HFFc6 (cell line): ENCODE measurements at regions not wholly inside any gene's neighbourhood (a gene's known extent, or its start where the extent isn't known, plus 50 kb on each side); places are given as distances from the start of the nearest gene placed in this dataset.

Experiments used
- DNase-seq: peaks from one replicate; pipeline ENCODE4 v3.0.0-alpha.2; 2018
- H3K27ac Mint-ChIP-seq: 2 replicates; pipeline ENCODE4 v1.8.0; 2020; ENCODE audit warnings: mild to moderate bottlenecking, mixed read lengths
- H3K27me3 Mint-ChIP-seq: 2 replicates; pipeline ENCODE4 v1.8.0; 2021; ENCODE audit warnings: mild to moderate bottlenecking, moderate library complexity, mixed read lengths; ENCODE audit not compliant: insufficient read depth
- H3K36me3 Mint-ChIP-seq: 2 replicates; pipeline ENCODE4 v1.8.0; 2021; ENCODE audit warnings: low read depth, mixed read lengths
- H3K4me1 Mint-ChIP-seq: 2 replicates; pipeline ENCODE4 v1.8.0; 2020; ENCODE audit warnings: low read depth, mixed read lengths
- H3K4me3 Mint-ChIP-seq: 2 replicates; pipeline ENCODE4 v1.8.0; 2020; ENCODE audit warnings: mild to moderate bottlenecking, moderate library complexity, mixed read lengths
- H3K9me3 Mint-ChIP-seq: 2 replicates; pipeline ENCODE4 v1.8.0; 2020; ENCODE audit warnings: mild to moderate bottlenecking, mixed read lengths
- CTCF ChIP-seq: fragments of 200-600 bp; sonication (generic); IDR thresholded peaks from 2 replicates; pipeline ENCODE4 v1.5.0; 2021; ENCODE audit warnings: antibody characterized with exemption, mild to moderate bottlenecking

GRCh38 chr20:60473211-60473610 lies 515.0 kb downstream of the CDH26 start:
- Mint-ChIP-seq H3K9me3 (no peaks in the 10 kb centered on the region; the same call in 1 of the 2 replicates), H3K27me3 (no peaks in the 10 kb centered on the region; the same call in none of the 2 replicates), H3K27ac (no peak overlapping the region), H3K4me1 (no peaks in the 10 kb centered on the region), H3K36me3 (no peaks in the 10 kb centered on the region), H3K4me3 (no peak overlapping the region)
- no peak for TF ChIP-seq CTCF
- no peak for DNase-seq

GRCh38 chr20:60474385-60474910 lies 516.2 kb downstream of the CDH26 start:
- Mint-ChIP-seq H3K36me3 (no peaks in the 10 kb centered on the region), H3K4me3 (no peak overlapping the region), H3K27me3 (no peaks in the 10 kb centered on the region; the same call in none of the 2 replicates), H3K4me1 (no peaks in the 10 kb centered on the region), H3K9me3 (no peaks in the 10 kb centered on the region), H3K27ac (no peak overlapping the region)
- TF ChIP-seq CTCF = no peak
- no peak for DNase-seq

- TF ChIP-seq CTCF = no peak
- DNase-seq = no peak
- no peak overlapping the region for H3K4me3 Mint-ChIP-seq
These were observed 517.8 kb downstream of the CDH26 start for GRCh38 chr20:60476045-60476444.

GRCh38 chr20:60477958-60478357 lies 519.7 kb downstream of the CDH26 start:
- H3K27ac Mint-ChIP-seq = no peak overlapping the region

More at GRCh38 chr20:60476045-60476444, 517.8 kb downstream of the CDH26 start:
- Mint-ChIP-seq H3K27me3 (no peaks in the 10 kb centered on the region; the same call in none of the 2 replicates), H3K9me3 (peaks cover 6% of the 10 kb centered on the region; the same call in 1 of the 2 replicates), H3K4me1 (no peaks in the 10 kb centered on the region), H3K27ac (no peak overlapping the region), H3K36me3 (no peaks in the 10 kb centered on the region)

GRCh38 chr20:60478533-60478932 lies 520.3 kb downstream of the CDH26 start:
- Mint-ChIP-seq H3K4me1 (no peaks in the 10 kb centered on the region), H3K27ac (no peak overlapping the region), H3K27me3 (no peaks in the 10 kb centered on the region; the same call in none of the 2 replicates), H3K36me3 (no peaks in the 10 kb centered on the region), H3K9me3 (peaks cover 15% of the 10 kb centered on the region), H3K4me3 (no peak overlapping the region)
- DNase-seq = no peak
- TF ChIP-seq CTCF = no peak

More at GRCh38 chr20:60477958-60478357, 519.7 kb downstream of the CDH26 start:
- no peaks in the 10 kb centered on the region; the same call in none of the 2 replicates for H3K27me3 Mint-ChIP-seq
- DNase-seq = no peak
- no peaks in the 10 kb centered on the region for H3K4me1 Mint-ChIP-seq
- H3K9me3 Mint-ChIP-seq = peaks cover 13% of the 10 kb centered on the region
- H3K36me3 Mint-ChIP-seq = no peaks in the 10 kb centered on the region
- H3K4me3 Mint-ChIP-seq = no peak overlapping the region
- TF ChIP-seq CTCF = no peak
